IPS DF 6.9 (cell line): ENCODE measurements at regions not wholly inside any gene's neighbourhood (a gene's known extent, or its start where the extent isn't known, plus 50 kb on each side); places are given as distances from the start of the nearest gene placed in this dataset.

ENCODE experiments used
- DNase-seq: peaks from one replicate; pipeline ENCODE4 v3.0.0-alpha.2; 2013; ENCODE audit warnings: low read depth, low spot score
- H3K27ac ChIP-seq: one replicate; pipeline ENCODE4 v1.5.1; 2013; ENCODE audit warnings: low read length, control low read depth
- H3K27me3 ChIP-seq: 2 replicates; pipeline ENCODE4 v1.6.1; 2013; ENCODE audit warnings: mild to moderate bottlenecking, low read length; ENCODE audit not compliant: control insufficient read depth, insufficient read depth
- H3K36me3 ChIP-seq: 2 replicates; pipeline ENCODE4 v1.6.1; 2013; ENCODE audit warnings: low read length; ENCODE audit not compliant: control insufficient read depth, insufficient read depth
- H3K4me1 ChIP-seq: 2 replicates; pipeline ENCODE4 v1.6.1; 2013; ENCODE audit warnings: low read length; ENCODE audit not compliant: control insufficient read depth, insufficient read depth
- H3K4me3 ChIP-seq: 2 replicates; pipeline ENCODE4 v1.5.1; 2013; ENCODE audit warnings: mild to moderate bottlenecking, low read length
- H3K9me3 ChIP-seq: 2 replicates; pipeline ENCODE4 v1.6.1; 2013; ENCODE audit warnings: low read length, inconsistent platforms; ENCODE audit not compliant: control insufficient read depth, insufficient read depth
- WGBS: extraction: QIAGEN DNeasy Blood & Tissue Kit; methylation state at CpG from one replicate; pipeline ENCODE4 v1.1.7; 2013; ENCODE audit warnings: mixed read lengths, missing lambda C conversion rate; ENCODE audit not compliant: insufficient read length, insufficient coverage; 5-methylcytosine and 5-hydroxymethylcytosine counted together

GRCh38 chr12:87883806-87884205, 145.4 kb downstream of the C12orf50 start:
- Histone ChIP-seq H3K4me1 (no peaks in the 10 kb centered on the region), H3K27ac (no peak overlapping the region), H3K4me3 (no peak overlapping the region), H3K9me3 (no peaks in the 10 kb centered on the region), H3K36me3 (no peaks in the 10 kb centered on the region), H3K27me3 (no peaks in the 10 kb centered on the region)
- WGBS = no CpG with 5 or more reads among the region's 3 CpGs
- no peak for DNase-seq

GRCh38 chr12:87879141-87879540, 150.1 kb downstream of the C12orf50 start:
- H3K27me3 ChIP-seq = no peaks in the 10 kb centered on the region
- H3K27ac ChIP-seq = no peak overlapping the region
- WGBS = no CpG with 5 or more reads among the region's 3 CpGs
- no peaks in the 10 kb centered on the region for H3K9me3 ChIP-seq
- no peaks in the 10 kb centered on the region for H3K36me3 ChIP-seq
- no peak overlapping the region for H3K4me3 ChIP-seq
- no peak for DNase-seq
- H3K4me1 ChIP-seq = no peaks in the 10 kb centered on the region

GRCh38 chr12:87870493-87871460, 158.4 kb downstream of the C12orf50 start:
- Histone ChIP-seq H3K4me3 (no peak overlapping the region), H3K9me3 (no peaks in the 10 kb centered on the region), H3K36me3 (no peaks in the 10 kb centered on the region), H3K27me3 (no peaks in the 10 kb centered on the region), H3K27ac (no peak overlapping the region), H3K4me1 (no peaks in the 10 kb centered on the region)
- WGBS = no CpG with 5 or more reads among the region's 4 CpGs
- DNase-seq = no peak

GRCh38 chr12:87870061-87870460, 159.1 kb downstream of the C12orf50 start:
- Histone ChIP-seq H3K36me3 (no peaks in the 10 kb centered on the region), H3K9me3 (no peaks in the 10 kb centered on the region), H3K4me1 (no peaks in the 10 kb centered on the region), H3K4me3 (no peak overlapping the region), H3K27ac (no peak overlapping the region), H3K27me3 (no peaks in the 10 kb centered on the region)
- DNase-seq = no peak

- Histone ChIP-seq H3K9me3 (no peaks in the 10 kb centered on the region), H3K27me3 (no peaks in the 10 kb centered on the region), H3K27ac (no peak overlapping the region), H3K36me3 (no peaks in the 10 kb centered on the region), H3K4me1 (no peaks in the 10 kb centered on the region; the same call in 1 of the 2 replicates), H3K4me3 (no peak overlapping the region)
- WGBS = no CpG with 5 or more reads among the region's 3 CpGs
- no peak for DNase-seq
These were observed 162.5 kb downstream of the C12orf50 start for GRCh38 chr12:87866578-87867292.

- Histone ChIP-seq H3K9me3 (no peaks in the 10 kb centered on the region), H3K36me3 (no peaks in the 10 kb centered on the region), H3K27ac (no peak overlapping the region), H3K4me3 (no peak overlapping the region), H3K27me3 (no peaks in the 10 kb centered on the region), H3K4me1 (no peaks in the 10 kb centered on the region; the same call in 1 of the 2 replicates)
- no peak for DNase-seq
- no CpG with 5 or more reads among the region's 2 CpGs for WGBS
These were observed 167.4 kb downstream of the C12orf50 start for GRCh38 chr12:87861791-87862190.

GRCh38 chr12:87853448-87854003, 175.7 kb downstream of the C12orf50 start:
- Histone ChIP-seq H3K9me3 (no peaks in the 10 kb centered on the region), H3K4me1 (no peaks in the 10 kb centered on the region), H3K36me3 (no peaks in the 10 kb centered on the region), H3K27me3 (no peaks in the 10 kb centered on the region), H3K4me3 (no peak overlapping the region), H3K27ac (no peak overlapping the region)
- 100% methylated on average over 1 of the region's 6 CpGs for WGBS
- no peak for DNase-seq

GRCh38 chr12:87849074-87849473, 180.1 kb downstream of the C12orf50 start:
- WGBS = no CpG with 5 or more reads among the region's 2 CpGs
- Histone ChIP-seq H3K9me3 (no peaks in the 10 kb centered on the region), H3K4me1 (no peaks in the 10 kb centered on the region), H3K4me3 (no peak overlapping the region), H3K27me3 (no peaks in the 10 kb centered on the region), H3K36me3 (no peaks in the 10 kb centered on the region), H3K27ac (no peak overlapping the region)
- DNase-seq = no peak

GRCh38 chr12:87848248-87848868, 180.8 kb downstream of the C12orf50 start:
- Histone ChIP-seq H3K36me3 (no peaks in the 10 kb centered on the region), H3K9me3 (no peaks in the 10 kb centered on the region), H3K27me3 (no peaks in the 10 kb centered on the region), H3K4me3 (no peak overlapping the region), H3K4me1 (no peaks in the 10 kb centered on the region), H3K27ac (no peak overlapping the region)
- WGBS = no CpG with 5 or more reads among the region's 2 CpGs
- no peak for DNase-seq

- no peak for DNase-seq
- H3K27ac ChIP-seq = no peak overlapping the region
- no peaks in the 10 kb centered on the region for H3K4me1 ChIP-seq
- H3K9me3 ChIP-seq = no peaks in the 10 kb centered on the region
- H3K4me3 ChIP-seq = no peak overlapping the region
- H3K36me3 ChIP-seq = no peaks in the 10 kb centered on the region
- no CpG with 5 or more reads among the region's 4 CpGs for WGBS
- H3K27me3 ChIP-seq = no peaks in the 10 kb centered on the region
These were observed 182.1 kb downstream of the C12orf50 start for GRCh38 chr12:87847147-87847546.
